ENCODE measurements at regions not wholly inside any gene's neighbourhood (a gene's known extent, or its start where the extent isn't known, plus 50 kb on each side); places are given as distances from the start of the nearest gene placed in this dataset.

GRCh38 chr4:134298313-134298712, 96.7 kb upstream of the PABPC4L start:
- H3K9ac ChIP-seq (replicated peaks; ENCODE audit: extremely low read depth, insufficient read depth, low read length) = no peak overlapping the region
- FAIRE-seq = no peak
- intact Hi-C loops (cut with micrococcal nuclease) = no loop called here
- TF ChIP-seq CTCF (IDR thresholded peaks at IDR 0.05; ENCODE audit: extremely low read depth in 1 of 2, insufficient read depth in 1 of 2, low read depth in 1 of 2, low read length in 2 of 2) (no peak), FOS (IDR thresholded peaks at IDR 0.05; ENCODE audit: borderline replicate concordance, insufficient read depth, low read length) (no peak), EZH2 (IDR thresholded peaks at IDR 0.05; ENCODE audit: borderline replicate concordance, low read depth, low read length, severe bottlenecking) (no peak), MYC (IDR thresholded peaks at IDR 0.05; ENCODE audit: low read depth, low read length) (no peak), POLR2AphosphoS5 (IDR thresholded peaks at IDR 0.05; ENCODE audit: insufficient read depth, low read depth, low read length) (no peak)
- CTCF ChIA-PET = interaction anchor here (0.8 to 1.4 kb wide), 2 partner anchors 10 to 20 kb away, joined by 3 to 5 read pairs; no protein-coding TSS in a partner anchor
- H3K4me3 ChIP-seq (replicated peaks in 1 of 3; ENCODE audit: insufficient read depth in 1 of 3, low read depth in 1 of 3, low read length in 3 of 3) = no peak overlapping the region
- no peaks in the 10 kb centered on the region for H3K9me3 ChIP-seq (replicated peaks; ENCODE audit: control insufficient read depth, insufficient read depth, low read length)
- DNase-seq (ENCODE audit: low read depth, low spot score) = no peak
- dilution Hi-C loops (cut with MboI; ENCODE audit: extremely low pct_ligation_motif_present, low sequenced_read_pairs) = no loop called here
- no peaks in the 10 kb centered on the region for H3K9me1 ChIP-seq (replicated peaks; ENCODE audit: control insufficient read depth, extremely low read depth, insufficient read depth, low read length)
- H3K79me2 ChIP-seq (ENCODE audit: control insufficient read depth, insufficient read depth, low read length) = no peaks in the 10 kb centered on the region
- H4K20me1 ChIP-seq (replicated peaks; ENCODE audit: control insufficient read depth, extremely low read depth, insufficient read depth, low read length) = no peaks in the 10 kb centered on the region
- POLR2A ChIA-PET = no interaction called here
- H3K4me2 ChIP-seq (ENCODE audit: insufficient read depth, low read length) = no peak overlapping the region
- H3K27me3 ChIP-seq (ENCODE audit: control insufficient read depth in 2 of 2, insufficient read depth in 2 of 2, low read length in 2 of 2) = no peaks in the 10 kb centered on the region
- BruUV-seq (replicated peaks) = no TSS peak
- no peak overlapping the region for H2AFZ ChIP-seq (ENCODE audit: low read depth, low read length)
- H3K27ac ChIP-seq (ENCODE audit: insufficient read depth, low read depth, low read length) = no peak overlapping the region
- no peaks in the 10 kb centered on the region for H3K4me1 ChIP-seq (ENCODE audit: control insufficient read depth, extremely low read depth, insufficient read depth, low read length)
- no peaks in the 10 kb centered on the region for H3K36me3 ChIP-seq (ENCODE audit: control insufficient read depth in 2 of 2, extremely low read depth in 1 of 2, insufficient read depth in 2 of 2, low read length in 2 of 2)

GRCh38 chr4:134297765-134298164, 96.2 kb upstream of the PABPC4L start:
- Histone ChIP-seq H3K9me1 (replicated peaks; ENCODE audit: control insufficient read depth, extremely low read depth, insufficient read depth, low read length) (no peaks in the 10 kb centered on the region), H3K4me1 (ENCODE audit: control insufficient read depth, extremely low read depth, insufficient read depth, low read length) (no peaks in the 10 kb centered on the region), H4K20me1 (replicated peaks; ENCODE audit: control insufficient read depth, extremely low read depth, insufficient read depth, low read length) (no peaks in the 10 kb centered on the region), H3K79me2 (ENCODE audit: control insufficient read depth, insufficient read depth, low read length) (no peaks in the 10 kb centered on the region), H3K36me3 (ENCODE audit: control insufficient read depth in 2 of 2, extremely low read depth in 1 of 2, insufficient read depth in 2 of 2, low read length in 2 of 2) (no peaks in the 10 kb centered on the region), H3K9ac (replicated peaks; ENCODE audit: extremely low read depth, insufficient read depth, low read length) (no peak overlapping the region), H2AFZ (ENCODE audit: low read depth, low read length) (no peak overlapping the region), H3K27ac (ENCODE audit: insufficient read depth, low read depth, low read length) (no peak overlapping the region), H3K27me3 (ENCODE audit: control insufficient read depth in 2 of 2, insufficient read depth in 2 of 2, low read length in 2 of 2) (no peaks in the 10 kb centered on the region), H3K4me2 (ENCODE audit: insufficient read depth, low read length) (no peak overlapping the region), H3K9me3 (replicated peaks; ENCODE audit: control insufficient read depth, insufficient read depth, low read length) (no peaks in the 10 kb centered on the region), H3K4me3 (replicated peaks in 1 of 3; ENCODE audit: insufficient read depth in 1 of 3, low read depth in 1 of 3, low read length in 3 of 3) (no peak overlapping the region)
- POLR2A ChIA-PET = no interaction called here
- TF ChIP-seq POLR2AphosphoS5 (IDR thresholded peaks at IDR 0.05; ENCODE audit: insufficient read depth, low read depth, low read length) (no peak), FOS (IDR thresholded peaks at IDR 0.05; ENCODE audit: borderline replicate concordance, insufficient read depth, low read length) (no peak), POLR2A (IDR thresholded peaks at IDR 0.05; ENCODE audit: low read depth, low read length) (no peak), CTCF (IDR thresholded peaks at IDR 0.05; ENCODE audit: extremely low read depth in 1 of 2, insufficient read depth in 1 of 2, low read depth in 1 of 2, low read length in 2 of 2) (no peak), MAX (IDR thresholded peaks at IDR 0.05; ENCODE audit: insufficient read depth, insufficient read length) (no peak), MYC (IDR thresholded peaks at IDR 0.05; ENCODE audit: low read depth, low read length) (no peak), EZH2 (IDR thresholded peaks at IDR 0.05; ENCODE audit: borderline replicate concordance, low read depth, low read length, severe bottlenecking) (no peak), GATA2 (IDR thresholded peaks at IDR 0.05; ENCODE audit: insufficient read depth, insufficient read length, low read depth, low read length) (no peak), JUN (IDR thresholded peaks at IDR 0.05; ENCODE audit: borderline replicate concordance, insufficient read depth, insufficient read length, low read depth) (no peak)
- intact Hi-C loops (cut with micrococcal nuclease) (no loop called here), dilution Hi-C loops (cut with MboI; ENCODE audit: extremely low pct_ligation_motif_present, low sequenced_read_pairs) (no loop called here)
- no TSS peak for BruUV-seq (replicated peaks)
- DNase-seq (ENCODE audit: low read depth, low spot score) (no peak), FAIRE-seq (no peak)
- CTCF ChIA-PET = interaction anchor here (0.8 to 1.4 kb wide), 3 partner anchors 10 to 404 kb away, joined by 3 to 5 read pairs (median 3); no protein-coding TSS in a partner anchor
